Activated CD4-positive, alpha-beta T cell treated with anti-CD3 and anti-CD28 coated beads, Interleukin-2, amount 50 U/mL, for 4 hours (primary cell): ENCODE measurements at regions not wholly inside any gene's neighbourhood (a gene's known extent, or its start where the extent isn't known, plus 50 kb on each side); places are given as distances from the start of the nearest gene placed in this dataset.

ENCODE experiments used
- DNase-seq, 2 experiments: peaks; one replicate each; pipeline ENCODE4 v3.0.0-alpha.2; 2020

GRCh38 chr10:124346831-124347230, 71.9 kb downstream of the OAT start:
- DNase-seq, result no peak

- no peak for DNase-seq
Measured at GRCh38 chr10:124345521-124345920, 73.2 kb downstream of the OAT start.

DNA sequence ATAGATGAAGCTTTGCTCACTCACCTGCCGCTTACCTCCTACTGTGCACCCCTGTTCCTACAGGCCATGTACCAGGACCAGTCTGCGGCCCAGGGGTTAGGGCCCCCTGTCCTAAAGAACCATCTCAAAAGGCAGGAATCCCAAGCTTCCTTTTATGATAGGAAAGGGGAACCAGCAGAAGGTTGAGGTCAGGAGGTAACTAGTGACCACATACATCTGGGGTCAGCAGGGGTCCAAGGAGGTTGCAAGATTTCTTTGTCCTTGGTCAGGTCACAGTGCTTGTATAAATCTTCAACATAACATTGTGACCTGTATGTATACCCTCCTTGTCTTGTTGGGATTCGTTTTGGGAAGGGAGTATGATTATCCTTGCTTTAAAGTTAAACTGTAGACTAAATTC, 73.8 kb downstream of the OAT start:
- DNase-seq, result no peak

GRCh38 chr10:124344266-124344590, 74.5 kb downstream of the OAT start:
- DNase-seq, result no peak

GRCh38 chr10:124343351-124344265, 75.1 kb downstream of the OAT start:
- DNase-seq, result no peak

DNA sequence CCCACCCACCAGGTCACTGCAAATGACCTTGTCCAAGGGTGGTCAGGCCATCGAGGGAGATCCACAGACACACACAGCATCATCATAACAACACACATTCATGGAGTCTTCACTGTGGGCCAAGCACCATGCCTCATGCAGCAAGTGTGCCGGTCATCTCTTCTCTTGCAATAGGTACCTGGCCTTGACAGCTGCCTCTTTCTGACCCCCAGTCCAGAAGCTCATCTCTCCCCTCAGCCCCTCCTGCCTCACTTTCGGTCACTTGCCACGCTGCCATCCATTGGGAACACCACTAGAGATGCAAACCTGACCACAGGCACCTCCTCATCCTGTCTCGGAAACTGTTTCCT, 75.9 kb downstream of the OAT start:
- DNase-seq, result no peak

DNA sequence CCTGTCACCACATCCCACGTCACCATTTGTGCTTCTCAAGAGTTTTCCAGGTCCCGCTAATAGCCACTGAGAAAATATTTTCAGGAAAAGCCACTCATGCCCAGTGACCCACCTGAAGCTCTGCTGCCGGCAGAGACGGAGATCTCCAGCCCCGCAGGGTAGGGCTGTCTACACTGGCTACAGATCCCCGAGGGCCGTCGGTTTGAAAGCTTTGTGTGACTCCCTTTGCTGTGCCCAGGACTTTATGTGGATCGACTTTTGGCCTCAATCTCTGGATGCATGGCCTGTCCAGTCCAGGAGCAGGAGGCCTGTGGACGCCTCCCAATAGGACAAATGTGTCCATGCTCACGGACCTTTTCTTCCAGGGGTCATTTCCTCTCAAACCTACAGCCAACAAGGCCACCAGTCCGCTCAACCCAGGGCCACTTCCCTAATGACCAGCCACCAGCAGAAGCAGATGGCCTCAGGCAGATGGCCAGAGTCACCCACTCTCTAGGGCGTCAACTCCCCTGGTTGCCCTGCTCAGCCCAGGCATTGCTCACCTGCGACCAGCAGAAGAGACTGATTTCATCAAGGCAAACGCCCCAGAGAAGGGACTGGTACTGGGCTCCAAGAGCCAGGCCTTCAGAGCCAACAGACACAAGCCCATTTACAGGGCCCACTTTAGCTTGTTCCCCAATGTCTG, 76.4 kb downstream of the OAT start:
- DNase-seq, result no peak

DNA sequence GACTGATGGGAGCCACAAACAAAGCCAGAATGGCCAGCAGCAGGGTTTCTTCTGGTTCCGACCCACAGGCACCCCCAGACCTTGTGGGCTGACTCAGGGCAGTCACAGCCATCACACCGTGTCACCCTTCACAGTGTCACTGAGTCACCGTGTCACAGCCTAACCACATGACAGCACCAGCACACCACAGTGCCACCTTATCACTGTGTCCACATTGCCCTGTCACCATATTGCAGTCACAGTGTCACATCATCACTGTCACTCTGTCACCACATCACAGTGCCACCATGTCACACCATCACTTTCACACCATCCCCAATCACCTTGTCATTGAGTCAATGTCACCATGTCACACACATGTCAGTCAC, 77.0 kb downstream of the OAT start:
- no peak for DNase-seq

- DNase-seq, result no peak
Measured at GRCh38 chr10:124340033-124340760, 78.5 kb downstream of the OAT start.

DNA sequence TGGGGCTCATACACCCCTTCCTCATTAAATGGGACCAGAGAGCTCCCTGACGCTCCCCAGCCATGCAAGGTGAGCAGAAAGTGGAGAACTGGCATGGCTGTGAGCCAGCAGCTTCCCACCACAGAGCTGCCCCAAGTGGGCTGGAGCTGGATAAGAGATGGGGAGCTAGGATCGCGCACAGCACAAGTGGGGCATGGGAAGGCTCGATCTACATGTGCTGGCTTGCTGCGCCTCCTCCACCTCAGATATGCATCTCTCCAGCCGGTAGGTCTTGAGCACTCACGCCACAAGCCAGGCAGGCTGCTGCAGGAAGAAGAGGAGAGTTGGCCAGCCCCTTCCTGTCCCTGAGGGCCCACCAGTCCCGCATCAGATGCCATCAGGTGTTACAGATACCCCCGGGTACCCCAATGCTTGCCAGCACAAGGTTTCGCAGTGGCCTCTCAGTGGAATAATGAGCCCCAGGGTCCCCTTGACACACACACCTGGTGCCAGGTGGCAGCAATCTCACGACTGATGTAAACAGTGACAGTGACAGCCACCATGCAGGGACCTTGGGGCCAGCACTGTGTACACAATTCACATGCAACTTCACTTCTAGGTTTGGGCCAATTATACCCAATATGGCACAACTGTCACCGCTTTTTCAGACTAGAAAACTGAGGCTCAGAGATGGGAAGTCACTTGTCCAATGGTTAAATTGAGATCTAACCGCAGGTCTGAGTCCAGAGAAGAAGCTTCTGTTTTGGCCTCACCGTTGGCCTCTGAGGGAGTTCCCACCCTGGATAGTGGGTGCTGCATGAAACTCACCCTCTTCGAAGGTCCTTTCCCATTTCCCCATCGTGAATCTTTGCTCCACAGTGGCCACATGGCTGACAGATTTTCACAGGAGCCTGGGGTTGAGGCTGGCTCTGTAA, 79.3 kb downstream of the OAT start:
- DNase-seq, result no peak

DNA sequence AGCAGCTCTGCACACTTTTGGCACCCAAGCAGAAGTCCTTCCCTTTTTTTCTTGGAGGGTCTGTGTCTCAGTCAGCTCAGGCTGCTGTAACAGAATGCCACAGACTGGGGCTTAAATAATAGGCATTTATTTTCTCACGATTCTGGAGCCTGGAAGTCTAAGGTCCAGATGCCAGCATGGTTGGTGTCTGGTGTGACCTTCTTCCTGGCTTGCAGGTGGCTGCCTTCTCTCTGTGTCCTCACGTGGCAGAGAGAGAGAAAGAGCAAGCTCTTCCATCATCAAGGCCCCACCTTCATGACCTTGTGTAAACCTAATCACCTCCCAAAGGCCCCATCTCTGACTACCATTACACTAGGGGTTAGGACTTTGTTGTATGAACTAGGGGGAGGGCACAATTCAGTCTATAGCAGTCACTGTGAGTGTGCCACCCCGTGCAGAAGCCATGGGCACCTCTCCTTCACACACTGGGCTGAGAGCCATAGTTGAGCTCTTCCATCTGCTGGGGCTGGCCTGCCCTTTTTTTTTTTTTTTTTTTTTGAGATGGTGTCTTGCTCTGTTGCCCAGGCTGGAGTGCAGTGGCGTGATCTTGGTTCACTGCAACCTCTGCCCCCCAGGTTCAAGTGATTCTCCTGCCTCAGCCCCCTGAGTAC, 80.3 kb downstream of the OAT start:
- DNase-seq, result no peak

DNA sequence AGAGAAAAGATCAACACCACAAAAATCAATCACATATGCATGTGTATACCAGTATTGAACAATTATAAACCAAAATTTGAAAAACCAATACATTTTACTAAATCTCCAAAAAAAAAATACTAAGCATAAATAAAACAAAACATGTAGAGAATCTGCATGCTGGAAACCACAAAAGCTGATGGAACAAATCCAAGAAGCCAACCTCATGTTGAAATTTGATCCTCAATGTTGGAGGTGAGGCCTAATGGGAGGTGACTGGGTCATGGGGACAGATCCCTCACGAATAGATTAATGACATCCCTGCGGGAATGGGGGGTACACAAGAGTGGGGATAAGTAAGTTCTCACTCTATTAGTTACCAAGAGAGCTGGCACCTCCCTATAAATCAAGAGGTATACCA, 82.5 kb downstream of the OAT start:
- no peak for DNase-seq

DNA sequence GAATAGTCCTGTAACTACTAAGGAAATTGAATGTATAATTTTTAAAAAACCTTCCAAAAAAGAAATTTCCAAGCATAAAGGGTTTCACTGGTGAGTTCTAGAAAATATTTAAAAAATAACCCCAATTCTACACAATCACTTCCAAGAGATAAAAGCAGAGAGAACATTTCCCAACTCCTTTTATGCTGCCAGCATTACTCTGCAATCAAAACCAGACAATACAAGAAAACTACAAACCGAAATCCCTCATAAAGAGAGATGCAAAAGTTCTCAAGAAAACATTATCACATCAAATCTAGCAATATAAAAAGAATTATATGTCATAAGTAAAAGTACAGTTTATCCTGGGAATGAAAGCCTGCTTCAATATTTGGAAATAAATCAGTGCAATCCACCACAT, 84.8 kb downstream of the OAT start:
- no peak for DNase-seq

- DNase-seq, result no peak
Measured at GRCh38 chr10:124332426-124332825, 86.3 kb downstream of the OAT start.

DNA sequence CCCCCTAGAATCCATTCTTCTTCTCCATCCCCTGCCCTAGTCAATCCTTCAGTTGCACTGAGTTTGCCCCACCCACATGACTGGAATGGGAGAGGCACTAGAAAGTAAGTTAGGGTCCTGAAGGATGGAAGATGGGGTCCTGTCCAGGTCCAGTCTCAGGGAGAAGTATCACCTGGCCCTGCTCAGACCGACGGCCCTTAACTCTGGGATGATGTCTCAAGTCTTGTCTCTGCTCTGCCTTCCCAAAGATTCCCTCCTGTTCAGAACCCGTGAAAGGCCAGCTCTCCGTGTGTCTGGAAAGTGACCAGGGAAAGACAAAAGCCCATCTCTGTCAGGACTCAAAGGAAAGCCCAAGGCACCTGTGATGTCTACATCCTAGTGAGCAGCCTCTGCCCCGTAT, 88.8 kb downstream of the OAT start:
- no peak for DNase-seq

- no peak for DNase-seq
Measured at GRCh38 chr10:124329362-124329761, 89.4 kb downstream of the OAT start.

- no peak for DNase-seq
Measured at GRCh38 chr10:124328477-124329220, 90.1 kb downstream of the OAT start.

- no peak for DNase-seq
Measured at GRCh38 chr10:124325998-124326636, 92.6 kb downstream of the OAT start.

GRCh38 chr10:124325633-124325914, 93.1 kb downstream of the OAT start:
- no peak for DNase-seq

GRCh38 chr10:124324856-124325632, 93.7 kb downstream of the OAT start:
- no peak for DNase-seq

- DNase-seq, result no peak
Measured at GRCh38 chr10:124324451-124324850, 94.3 kb downstream of the OAT start.
